HG02981 (cell line): ENCODE measurements at regions not wholly inside any gene's neighbourhood (a gene's known extent, or its start where the extent isn't known, plus 50 kb on each side); places are given as distances from the start of the nearest gene placed in this dataset.
"Not testable (repeated sequence)": the region's sequence is repeated elsewhere in the genome, so short reads cannot be mapped to it uniquely, and the experiment has no call there.

Source experiments
- ATAC-seq: cut with Tn5 transposase; IDR thresholded peaks from one replicate; pipeline ENCODE4 v1.9.1; 2021; ENCODE audit warnings: mild to moderate bottlenecking, moderate library complexity; ENCODE audit not compliant: unreplicated experiment

DNA sequence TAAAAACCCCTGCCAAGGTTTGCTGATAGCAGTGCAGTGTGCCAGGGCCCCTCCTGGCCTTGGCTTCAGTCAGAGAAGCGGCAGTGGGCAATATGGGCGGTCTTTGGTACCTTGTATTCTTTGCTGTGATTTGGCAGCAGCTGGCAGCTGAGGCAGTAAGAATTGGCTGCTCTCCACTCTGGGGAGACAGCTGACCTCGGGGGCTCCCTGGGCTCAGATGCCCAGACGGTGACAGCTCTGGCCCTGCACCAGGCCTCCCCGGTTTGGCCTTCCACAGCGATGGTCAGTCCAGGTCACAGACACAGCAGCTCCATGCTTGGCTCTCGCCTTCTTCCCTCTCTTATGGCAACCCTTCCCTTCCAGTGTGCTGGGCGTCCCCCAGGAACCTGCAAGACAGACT is 330.9 kb downstream of the BCOR start:
- ATAC-seq: no peak

DNA sequence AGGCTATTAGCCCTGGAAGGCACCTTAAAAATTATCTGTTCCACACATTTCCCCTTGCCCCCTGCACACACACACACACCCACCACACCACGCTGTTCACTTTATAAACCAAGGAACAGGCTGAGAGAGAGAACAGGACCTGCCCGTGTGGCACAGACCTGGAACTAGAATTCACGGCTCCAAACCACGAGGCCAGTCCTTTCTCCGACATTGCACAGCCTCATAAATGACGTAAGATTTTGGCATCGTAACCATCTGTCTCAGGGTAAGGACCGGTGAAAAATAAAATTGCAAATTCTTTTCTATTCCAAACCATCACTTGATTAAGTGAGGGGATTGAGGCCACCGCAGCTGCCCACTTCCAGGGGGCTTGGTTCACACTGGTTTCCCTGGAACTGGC is 330.3 kb downstream of the BCOR start:
- no peak for ATAC-seq

DNA sequence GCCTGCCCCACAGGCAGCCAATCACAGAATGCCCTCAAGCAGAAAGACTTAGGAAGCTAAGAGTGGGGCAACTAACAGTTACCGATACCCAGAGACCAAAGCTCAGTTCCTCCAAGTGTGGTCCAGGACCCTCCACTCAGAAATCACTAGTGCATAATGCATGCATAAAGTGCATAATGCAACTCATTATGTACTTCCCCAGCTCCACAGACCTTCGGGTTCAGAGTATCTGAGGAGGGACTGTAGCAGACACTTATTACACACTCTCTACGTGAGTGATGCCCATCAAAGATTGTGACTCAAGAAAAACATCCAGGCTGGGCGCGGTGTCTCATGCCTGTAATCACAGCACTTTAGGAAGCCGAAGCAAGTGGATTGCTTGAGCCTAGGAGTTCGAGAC is 328.0 kb downstream of the BCOR start:
- no peak for ATAC-seq

DNA sequence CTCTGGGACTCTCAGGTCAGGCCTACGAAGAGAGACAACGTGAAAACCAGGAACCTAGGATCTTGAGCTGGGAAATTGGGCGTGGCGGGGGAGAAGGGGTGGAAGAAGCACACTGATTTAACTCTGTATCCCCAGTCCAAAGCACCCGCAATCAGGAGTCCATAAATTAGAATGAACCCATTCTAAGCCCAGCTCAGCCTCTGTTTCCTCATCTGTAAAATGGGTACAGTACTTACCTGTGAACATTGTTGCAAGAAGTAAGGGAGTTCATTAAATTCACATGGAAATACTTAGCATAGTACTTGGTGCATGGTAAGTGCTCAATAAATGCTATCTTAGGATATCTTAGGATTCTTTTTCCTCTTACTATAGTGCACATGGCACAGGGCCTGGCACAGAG is 326.7 kb downstream of the BCOR start:
- no peak for ATAC-seq

DNA sequence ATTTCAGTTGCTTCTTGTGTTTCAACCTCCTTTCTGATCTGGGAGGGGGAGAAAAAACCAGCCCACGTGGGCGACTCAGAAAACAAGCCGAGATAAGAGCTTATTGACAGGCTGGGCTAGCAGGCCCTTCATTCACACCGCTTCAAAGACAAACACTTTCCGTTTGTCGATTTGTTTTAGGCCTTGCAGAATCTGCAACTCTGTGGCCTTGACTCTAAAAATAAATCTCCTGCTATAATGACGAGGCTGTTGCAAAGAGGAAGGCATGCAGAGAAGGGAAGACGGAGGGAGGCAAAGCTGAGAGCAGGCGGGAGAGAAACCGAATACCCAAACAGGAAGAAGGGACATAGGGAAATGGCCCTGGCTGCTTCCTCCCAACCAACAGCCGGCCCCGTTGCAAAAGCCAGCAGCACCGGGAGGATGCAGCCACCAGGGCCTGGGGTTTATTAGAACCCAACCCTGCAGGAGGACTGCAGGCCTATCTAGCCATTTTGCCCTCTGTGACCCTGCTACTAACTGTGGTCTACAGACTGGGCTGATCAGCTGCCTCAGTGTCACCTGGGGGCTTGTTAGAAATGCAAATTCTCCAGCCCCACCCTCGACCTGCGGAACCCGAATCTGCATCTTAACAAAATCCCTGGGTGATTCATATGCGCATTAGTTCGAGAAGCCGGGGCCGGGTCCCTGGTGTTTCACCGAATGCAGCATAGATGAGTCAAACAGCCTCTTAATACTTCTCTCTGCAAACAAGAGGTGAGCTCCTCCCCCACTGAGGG is 325.5 kb downstream of the BCOR start:
- ATAC-seq: no peak

DNA sequence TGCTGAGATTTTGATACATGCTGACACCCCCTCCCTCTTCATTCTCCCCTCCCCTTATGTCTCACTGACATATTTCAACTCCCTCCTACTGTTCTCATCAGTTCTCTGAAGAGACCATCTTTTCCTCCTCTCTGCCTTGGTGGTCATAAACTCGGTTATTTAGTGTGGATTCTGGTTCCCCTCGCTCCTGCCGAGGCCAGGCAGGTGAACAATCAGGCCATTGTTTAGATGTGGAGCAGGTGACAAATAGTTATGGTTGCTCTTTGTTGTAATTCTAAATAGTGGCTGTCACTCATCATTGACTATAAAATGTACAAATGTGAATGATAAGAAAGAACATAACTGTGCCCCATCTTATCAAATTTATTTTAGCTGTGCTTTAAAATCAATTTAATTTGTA is 324.6 kb downstream of the BCOR start:
- no peak for ATAC-seq

DNA sequence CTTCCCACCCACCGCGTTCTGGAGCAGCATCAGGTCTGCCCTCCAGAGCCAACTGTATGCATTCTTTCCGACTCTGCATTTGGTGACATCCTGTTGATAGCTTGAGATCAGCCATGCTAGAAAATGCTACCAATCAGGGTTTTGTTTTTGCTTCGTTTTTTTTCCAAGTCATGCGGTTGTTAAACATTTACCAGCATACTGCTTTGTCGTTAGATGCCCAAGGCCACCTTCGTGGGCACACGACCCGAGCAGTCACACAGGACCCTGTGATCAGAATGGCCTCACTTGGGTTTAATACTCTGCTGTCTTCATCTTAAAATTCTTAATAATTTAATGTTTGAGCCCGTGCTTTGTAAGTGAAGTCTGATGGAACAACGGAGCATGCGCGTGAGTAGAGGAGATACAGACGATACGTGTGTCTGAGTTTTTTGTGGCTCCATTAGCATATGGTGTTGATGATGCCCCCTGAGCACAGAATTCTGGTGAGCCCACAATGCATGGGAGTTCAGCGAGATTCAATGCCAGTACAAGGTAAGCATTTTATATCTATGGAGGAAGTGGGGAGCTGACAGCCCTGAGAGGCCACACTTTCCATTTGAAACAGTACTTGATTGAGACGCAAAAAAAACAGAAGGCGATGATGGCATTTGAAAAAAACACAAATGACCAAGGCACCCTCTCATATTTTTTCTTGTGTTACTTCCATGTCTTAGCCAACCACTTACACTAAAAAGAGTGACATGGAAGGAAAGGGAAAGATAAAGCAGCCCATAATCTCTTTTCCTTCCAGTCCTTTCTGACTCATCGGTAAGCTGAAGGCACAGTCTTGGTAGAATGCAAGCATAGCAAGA is 323.6 kb downstream of the BCOR start:
- no peak for ATAC-seq

DNA sequence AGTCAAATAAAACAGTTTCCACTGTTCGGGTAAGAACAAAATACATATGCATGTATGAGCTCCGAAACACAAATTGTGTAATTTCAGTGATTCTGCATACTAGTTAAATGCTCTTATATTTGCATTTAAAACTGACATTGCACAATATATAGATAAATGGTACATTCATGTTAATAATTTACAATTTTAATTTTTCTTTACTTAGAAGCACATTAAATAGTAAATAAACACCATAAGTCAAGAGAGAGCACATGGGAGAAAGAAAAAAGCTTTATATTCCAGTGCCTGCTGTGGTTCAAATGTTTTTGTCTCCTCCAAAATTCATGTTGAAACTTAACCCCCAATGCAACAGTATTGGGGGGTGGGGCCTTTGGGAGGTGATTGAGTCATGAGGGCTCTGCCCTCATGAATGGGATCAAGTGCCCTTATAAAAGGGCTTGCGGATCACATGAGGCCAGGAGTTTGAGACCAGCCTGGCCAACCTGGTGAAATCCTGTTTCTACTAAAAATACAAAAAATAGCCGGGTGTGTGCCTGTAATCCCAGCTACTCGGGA is 322.9 kb downstream of the BCOR start:
- no peak for ATAC-seq

DNA sequence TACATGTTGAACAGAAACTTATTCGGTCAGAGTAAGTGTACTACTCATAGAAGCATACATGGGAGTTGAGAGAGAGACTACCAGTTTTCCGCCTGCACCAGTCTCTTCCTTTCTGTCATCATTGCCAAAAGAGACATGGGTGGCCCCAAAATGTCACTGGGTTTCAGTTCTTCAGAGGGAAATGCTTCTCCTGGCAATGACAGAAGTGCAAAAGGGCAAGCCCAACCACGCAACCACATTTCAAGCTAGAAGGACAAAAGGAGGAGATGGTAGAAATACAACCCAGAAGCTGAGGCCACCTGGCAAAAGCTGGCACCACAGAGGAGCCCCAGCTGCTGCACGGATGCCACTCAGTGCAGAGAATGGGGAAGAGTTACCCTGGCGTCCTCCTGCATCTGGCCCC is 320.1 kb downstream of the BCOR start:
- ATAC-seq: no peak

DNA sequence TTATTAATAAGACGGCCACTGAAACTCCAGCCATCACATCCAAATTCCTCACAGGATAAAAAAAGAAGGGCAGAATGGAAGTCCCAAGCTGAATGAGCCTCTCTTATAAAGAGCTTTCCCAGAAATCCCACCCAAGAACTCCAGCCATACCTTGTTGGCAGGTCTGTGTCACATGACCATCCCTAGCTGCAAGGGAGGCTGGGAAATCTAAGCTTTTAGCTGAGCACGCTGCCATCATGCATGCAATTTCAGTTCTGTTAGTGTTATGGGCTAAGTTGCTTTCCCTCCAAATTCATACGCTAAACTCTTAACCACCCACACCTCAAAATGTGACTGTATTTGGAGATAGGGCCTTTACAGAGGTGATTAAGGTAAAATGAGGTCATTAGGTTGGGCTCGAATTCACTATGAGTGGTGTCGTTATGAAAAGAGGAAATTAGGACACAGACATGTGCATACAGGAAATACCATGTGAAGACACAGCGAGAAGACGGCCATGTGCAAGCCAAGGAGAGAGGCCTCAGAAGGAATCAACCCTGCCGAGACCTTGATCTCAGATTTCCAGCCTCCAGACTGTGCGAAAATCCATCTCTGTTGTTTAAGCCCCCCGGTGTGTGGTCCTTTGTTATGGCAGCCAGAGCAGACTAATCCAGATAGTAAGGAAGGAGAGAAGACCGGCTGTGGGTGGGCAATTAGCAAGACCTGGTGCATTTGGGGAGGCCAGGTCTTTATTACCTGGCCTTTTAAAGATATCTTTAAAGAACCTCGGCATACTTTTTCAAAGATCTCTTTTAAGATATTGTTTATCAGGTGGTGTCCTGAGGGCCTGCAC is 317.6 kb downstream of the BCOR start:
- no peak for ATAC-seq

DNA sequence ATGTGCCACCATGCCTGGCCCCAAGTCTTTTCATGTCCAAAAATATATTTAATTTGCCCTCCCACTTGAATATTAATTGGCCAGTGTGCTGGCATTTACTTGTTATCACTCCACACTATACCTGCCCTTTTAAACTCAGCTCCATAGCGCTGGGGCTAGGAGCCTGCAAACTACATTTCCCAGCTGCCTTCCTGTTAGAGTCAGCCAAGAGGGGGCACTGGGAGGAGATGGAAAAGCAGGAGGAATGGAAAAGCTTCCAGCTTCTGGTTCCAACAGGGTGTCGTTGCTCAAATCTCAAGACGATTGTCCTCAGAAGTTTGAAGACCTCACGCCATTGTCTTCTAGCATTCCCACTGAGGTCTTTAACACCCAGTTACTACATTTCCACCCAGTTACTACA is 315.5 kb downstream of the BCOR start:
- no peak for ATAC-seq

DNA sequence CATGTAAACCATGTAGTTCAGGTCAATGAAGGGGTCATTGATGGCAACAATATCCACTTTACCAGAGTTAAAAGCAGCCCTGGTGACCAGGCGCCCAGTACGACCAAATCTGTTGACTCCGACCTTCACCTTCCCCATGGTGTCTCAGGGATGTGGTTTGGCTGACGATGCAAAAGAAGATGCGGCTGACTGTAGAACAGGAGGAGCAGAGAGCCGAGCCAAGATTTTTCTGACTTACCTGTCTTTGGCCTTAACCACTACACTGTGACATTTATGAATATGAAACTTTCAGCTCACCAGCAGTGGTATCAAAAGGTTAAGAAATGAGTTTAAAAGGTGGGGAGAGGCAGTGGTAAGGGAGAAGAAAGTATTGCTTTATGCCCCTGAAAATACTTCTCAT is 309.8 kb downstream of the BCOR start:
- ATAC-seq: no peak

DNA sequence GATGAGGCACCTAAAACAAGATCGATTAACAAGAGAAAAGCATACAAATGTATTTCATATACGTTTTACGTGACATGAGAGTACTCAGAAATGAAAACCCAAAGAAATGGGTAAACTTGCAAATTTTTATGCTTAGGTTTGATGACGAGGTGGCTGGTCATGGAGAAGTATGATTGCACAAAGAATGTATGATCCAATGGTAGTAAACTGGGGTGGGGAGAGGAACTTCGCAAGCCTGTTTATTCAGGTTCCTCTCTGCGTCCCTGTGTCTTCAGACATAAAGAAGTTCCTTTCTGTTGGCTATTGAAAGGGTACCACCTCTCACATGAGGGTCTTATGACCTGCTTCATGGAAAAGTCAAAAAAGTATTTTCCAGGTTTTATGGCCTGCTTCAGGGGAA is 309.2 kb downstream of the BCOR start:
- no peak for ATAC-seq

DNA sequence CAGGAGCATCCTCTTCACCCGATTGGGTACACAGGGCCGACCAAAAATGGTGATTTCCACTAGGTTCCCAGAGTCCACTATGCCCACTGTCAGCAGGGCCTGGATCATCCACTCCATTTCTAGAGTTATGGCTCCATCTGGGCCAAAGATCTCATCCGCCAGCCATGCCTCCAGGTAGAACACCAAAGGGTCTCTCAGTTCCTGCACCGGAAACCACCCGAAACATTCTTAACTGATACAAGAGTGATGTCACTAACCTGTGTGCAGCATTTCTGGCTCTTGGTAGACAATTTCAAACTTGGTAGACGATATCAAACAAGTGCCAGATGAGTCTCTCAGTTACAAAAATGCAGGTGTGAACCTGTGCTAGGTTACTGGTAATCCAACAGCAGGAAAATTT is 306.1 kb downstream of the BCOR start:
- ATAC-seq: no peak

DNA sequence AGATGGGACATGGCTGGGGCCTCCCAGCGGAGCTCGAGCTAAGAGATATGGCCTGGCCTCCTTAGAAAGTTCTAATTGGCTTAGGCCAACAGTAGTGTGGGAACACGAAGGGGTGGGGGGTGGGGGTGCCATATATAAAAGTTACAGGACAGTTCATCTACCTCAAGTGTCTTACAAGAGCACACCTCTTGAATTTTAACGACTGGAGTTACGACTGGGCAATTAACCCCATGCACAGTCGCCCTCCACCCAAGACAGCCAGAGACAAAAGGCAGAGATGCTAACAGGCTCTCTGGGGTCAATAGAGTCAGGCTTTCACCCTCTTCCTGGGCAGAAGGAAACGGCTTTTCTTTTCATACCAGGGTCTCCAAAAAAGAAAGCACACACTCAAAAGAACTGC is 302.2 kb downstream of the BCOR start:
- ATAC-seq: no peak

DNA sequence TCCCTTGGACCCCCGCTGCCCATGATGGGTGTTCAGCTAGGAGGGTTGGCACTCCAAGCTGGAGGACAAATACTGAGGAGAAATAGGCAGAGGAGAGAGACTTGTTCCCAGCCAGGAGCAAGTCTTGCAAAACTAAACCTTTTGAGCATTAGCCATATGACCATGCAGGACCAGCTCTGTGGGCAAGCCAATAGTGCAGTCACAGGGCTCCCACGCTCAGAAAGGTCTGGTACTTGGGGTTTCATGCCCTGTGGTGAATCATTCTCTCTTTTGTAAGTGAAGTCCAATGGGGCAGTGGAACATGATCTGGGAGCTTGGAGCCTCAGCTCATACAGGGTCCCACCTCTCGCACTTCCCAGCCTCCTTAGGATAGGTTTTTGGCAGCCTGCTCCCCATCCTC is 300.9 kb downstream of the BCOR start:
- no peak for ATAC-seq

DNA sequence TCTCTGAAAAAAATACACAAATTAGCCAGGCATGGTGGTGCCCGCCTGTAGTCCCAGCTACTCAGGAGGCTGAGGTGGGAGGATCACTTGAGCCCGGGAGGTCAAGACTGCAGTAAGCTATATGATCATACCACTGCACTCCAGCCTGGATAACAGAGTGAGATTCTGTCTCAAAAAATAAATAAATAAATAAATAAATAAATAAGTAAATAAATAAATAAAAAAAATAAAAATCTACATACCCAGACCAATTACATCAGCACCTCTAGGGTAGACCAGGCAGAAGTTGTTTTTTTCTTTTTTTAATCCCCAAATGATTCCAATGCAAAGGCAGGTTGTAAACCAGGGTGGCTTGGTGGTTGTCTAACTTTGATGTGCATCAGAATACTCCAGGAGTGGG is 299.3 kb downstream of the BCOR start:
- ATAC-seq: not testable (repeated sequence)

DNA sequence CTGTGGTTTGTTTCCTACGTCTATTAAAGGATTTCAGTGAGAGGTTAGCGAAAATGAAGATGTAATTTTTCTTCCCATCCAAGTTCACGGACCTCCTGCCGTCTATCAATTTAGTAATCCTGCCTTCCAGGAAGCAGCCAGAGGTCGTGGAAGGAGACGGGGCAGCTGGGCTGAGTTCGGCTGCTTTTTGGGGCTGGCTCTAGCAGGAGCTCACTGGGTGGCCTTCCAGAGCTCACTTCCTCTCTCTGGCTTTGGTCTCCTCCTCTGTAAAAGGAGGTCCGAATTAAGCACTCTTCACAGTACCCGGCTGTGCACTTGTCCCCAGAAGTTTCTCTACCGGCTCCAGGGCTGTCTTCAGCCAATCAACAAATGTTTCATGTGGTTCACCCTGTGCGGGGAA is 295.4 kb downstream of the BCOR start:
- no peak for ATAC-seq

DNA sequence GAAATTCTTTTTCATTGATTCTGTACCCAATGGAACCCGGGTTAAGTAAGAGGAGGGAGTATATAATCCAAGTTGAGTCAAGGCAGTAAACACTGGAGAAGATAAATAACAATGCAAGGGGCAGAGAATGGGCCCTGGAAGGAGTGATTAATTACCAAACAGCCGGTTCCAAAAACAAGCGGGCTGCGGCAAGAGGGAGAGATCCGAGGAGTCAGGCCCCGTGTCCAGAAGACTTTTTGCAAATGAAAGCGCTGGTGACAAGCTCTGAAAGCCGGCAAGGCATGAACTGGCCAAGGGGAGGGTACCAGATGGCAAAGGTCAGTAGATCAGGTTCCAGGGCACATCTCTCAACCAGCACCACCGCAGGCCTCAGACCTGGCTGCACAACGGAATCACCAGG is 294.9 kb downstream of the BCOR start:
- ATAC-seq: no peak

DNA sequence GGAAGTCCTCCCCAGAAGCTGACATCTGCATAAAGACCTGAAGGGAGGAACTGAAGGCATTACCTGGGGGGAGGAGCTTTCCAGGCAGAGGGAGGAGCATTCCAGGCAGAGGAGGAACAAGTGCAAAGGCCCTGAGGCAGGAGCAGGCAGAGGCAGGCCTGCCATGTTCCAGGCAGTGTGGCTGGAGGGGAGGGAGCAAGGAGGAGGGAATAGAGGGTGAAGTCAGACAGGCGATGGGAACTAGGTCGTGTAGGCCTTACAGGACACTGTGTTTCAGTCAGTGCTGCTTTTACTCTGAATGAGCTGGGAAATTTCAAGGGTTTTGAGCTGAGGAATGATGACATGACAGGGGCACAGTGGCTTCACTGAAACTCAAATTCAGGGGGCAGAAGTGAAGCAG is 292.7 kb downstream of the BCOR start:
- no peak for ATAC-seq

DNA sequence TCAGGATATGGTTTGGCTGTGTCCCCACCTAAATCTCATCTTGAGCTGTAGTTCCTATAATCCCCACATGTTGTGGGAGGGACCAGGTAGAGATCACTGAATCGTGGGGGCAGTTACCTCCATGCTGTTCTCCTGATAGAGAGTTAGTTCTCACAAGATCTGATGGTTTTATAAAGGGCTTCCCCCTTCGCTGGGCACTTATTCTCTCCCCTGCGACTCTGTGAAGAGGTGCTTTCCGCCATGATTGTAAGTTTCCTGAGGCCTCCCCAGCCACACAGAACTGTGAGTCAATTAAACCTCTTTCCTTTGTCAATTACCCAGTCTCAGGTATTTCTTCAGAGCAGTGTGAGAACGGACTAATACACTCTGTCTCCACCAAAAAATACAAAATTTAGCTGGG is 291.9 kb downstream of the BCOR start:
- no peak for ATAC-seq
